22Rv1 (cell line): ENCODE measurements at regions not wholly inside any gene's neighbourhood (a gene's known extent, or its start where the extent isn't known, plus 50 kb on each side); places are given as distances from the start of the nearest gene placed in this dataset.

Experiments used
- H3K27ac ChIP-seq: fragments of 450-650 bp; 2 replicates; pipeline ENCODE4 v1.5.1; 2017
- ZFX ChIP-seq: fragments of 450-650 bp; IDR thresholded peaks from 2 replicates; pipeline ENCODE4 v1.6.1; 2017; ENCODE audit warnings: antibody characterized with exemption, borderline replicate concordance
- TF ChIP-seq, protein P1 (sequence below): fragments of 450-650 bp; IDR thresholded peaks from 2 replicates; pipeline ENCODE4 v1.5.1; 2017; ENCODE audit warnings: mild to moderate bottlenecking

DNA sequence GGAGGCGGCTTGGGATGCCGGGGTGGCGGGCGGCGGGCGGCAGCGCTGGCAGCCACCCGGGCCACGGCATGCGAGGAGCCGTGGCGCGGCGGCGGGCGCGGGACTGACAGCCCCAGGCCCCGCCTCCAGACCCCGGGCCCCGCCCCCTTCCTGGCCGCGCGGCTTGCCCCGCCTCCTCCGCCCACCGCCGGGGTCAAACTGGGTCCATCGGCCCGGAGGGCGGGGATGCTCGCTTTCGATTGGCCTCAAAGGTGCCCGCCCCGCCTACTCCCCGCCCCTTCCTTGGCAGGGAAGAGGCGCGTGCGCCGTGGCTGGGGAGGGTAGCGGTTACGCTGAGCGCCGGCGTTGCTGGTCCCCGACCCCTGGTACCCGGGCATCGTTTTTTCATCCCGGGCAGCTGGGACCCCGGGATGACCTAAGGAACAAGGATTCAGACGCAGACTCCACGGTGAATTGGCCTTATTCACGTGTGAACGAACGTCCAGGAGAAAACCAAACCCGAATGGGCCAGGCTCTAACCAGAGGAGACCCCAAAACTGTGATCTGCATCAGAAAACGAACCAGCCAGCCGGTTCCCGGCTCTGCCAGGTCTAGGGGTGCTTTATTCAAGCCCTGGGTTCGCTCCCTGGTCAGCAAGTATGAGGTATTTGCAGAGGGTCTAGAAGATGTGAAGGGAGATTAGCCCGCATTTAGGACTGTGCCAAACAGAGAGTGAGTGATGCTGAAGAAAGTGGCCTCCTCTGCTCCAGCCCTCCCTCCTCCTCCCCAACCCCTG lies 117.2 kb upstream of the GUCA2B start:
- H3K27ac ChIP-seq: no peak overlapping the region
- TF ChIP-seq, protein P1, sequence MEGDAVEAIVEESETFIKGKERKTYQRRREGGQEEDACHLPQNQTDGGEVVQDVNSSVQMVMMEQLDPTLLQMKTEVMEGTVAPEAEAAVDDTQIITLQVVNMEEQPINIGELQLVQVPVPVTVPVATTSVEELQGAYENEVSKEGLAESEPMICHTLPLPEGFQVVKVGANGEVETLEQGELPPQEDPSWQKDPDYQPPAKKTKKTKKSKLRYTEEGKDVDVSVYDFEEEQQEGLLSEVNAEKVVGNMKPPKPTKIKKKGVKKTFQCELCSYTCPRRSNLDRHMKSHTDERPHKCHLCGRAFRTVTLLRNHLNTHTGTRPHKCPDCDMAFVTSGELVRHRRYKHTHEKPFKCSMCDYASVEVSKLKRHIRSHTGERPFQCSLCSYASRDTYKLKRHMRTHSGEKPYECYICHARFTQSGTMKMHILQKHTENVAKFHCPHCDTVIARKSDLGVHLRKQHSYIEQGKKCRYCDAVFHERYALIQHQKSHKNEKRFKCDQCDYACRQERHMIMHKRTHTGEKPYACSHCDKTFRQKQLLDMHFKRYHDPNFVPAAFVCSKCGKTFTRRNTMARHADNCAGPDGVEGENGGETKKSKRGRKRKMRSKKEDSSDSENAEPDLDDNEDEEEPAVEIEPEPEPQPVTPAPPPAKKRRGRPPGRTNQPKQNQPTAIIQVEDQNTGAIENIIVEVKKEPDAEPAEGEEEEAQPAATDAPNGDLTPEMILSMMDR: peak; percentile 49
- TF ChIP-seq ZFX: no peak

DNA sequence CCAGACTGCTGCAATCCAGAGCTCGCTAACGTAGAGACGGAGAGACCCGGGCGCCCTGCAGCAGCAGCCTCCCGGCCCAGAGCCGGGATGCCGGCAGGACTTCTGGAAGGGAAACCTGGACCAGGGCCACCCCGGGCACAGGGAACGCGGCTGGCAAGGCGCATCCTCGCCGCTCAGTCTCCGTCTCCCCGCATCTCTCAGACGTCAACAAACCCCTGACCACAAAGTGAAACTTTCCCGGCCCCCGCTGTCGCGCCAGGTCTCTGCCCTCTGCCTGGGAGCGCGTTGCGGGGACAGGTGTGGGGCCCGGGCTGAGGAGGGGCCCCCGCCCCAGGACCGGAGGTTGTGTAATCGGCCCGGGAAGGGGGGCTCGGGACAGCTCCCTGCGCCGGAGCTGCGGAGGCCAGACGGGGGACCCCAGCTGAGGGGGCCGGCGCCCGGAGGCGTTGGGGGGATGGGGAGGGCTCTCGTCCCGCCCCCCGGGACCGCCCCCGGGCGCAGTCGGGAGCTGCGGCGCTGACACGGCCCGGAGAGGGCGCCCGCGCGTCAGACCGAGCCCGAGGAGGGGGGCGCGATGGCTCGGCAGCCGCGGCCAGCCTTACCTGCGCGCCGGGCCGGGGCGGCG lies 116.6 kb upstream of the HIVEP3 start:
- no peak overlapping the region for H3K27ac ChIP-seq
- no peak for TF ChIP-seq ZFX
- TF ChIP-seq, protein P1: peak; percentile 83

DNA sequence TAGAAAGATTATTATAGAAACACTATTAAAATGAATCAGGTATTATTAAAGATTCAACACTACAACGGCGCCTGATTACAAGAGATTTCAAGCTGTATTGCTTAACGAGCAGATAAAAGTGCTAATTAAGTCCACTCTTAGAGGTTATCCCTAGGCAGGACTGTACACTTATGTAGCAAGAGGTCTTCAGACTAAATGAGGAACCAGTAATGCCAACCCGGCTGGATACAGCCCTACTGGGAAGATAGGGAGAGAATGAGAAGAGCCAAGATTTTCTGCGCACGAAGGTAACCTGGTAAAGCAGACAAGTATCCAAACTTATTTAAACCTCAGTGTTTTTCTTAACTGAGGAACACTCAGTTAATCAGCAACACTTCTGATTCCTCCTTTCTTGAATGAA lies 115.7 kb upstream of the HIVEP3 start:
- TF ChIP-seq, protein P1: no peak
- no peak for TF ChIP-seq ZFX

DNA sequence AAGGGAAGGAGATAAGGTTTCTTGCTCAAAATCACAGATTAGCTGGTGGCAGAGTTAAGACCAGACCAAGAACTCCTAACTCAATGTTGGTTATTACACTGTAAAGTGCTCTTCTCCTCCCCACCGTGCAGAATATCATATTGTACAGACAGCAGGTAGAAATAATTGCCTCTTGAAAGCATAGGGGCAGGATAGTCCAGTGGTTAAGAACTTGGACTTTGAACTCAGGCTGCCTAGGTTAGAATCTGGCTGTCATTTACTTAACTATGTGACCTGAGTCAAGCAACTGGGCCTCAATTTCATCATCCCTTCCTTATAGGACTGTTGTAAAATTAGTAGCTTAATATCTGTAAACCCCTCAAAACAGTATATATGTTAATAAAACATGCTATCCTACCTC lies 114.9 kb upstream of the HIVEP3 start:
- H3K27ac ChIP-seq: no peak overlapping the region
- no peak for TF ChIP-seq ZFX
- TF ChIP-seq, protein P1: no peak

More for the DNA sequence above, 115.7 kb upstream of the HIVEP3 start:
- no peak overlapping the region for H3K27ac ChIP-seq

DNA sequence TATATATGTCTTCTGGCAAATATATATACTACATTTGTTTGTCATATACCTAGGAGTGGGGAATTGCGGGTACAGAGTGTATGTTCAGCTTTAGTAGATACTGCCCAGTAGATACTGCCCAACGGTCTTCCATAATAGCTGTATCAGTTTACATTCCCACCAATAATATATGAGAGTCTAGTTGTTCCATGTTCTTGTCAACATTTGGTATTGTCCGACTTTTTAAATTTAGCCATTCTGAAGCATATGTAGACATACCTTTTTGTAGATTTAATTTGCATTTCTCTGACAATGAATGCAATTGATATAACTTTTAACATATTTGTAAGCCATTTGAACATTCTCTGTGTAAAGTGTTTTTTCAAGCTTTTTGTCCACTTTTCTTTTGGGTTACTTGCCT lies 99.0 kb upstream of the HIVEP3 start:
- H3K27ac ChIP-seq: no peak overlapping the region
- TF ChIP-seq ZFX: no peak
- TF ChIP-seq, protein P1: no peak

DNA sequence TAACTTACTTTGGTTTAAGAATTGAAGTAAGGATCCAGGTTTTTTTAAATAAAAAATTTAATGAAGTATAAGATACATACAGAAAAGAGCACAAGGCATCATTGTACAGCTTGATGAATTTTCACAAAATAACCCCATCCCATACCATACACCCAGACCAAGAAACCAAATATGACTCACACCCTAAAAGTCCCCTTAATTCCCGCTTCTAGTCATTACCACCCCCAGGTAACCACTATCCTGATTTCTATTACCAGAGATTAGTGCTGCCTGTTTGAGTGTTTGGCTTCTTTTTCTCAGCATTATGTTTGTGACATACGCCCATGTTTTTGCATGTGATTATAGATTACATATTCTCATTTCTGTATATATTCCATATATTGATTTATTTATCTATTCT lies 98.5 kb upstream of the HIVEP3 start:
- no peak for TF ChIP-seq ZFX
- TF ChIP-seq, protein P1: no peak
- H3K27ac ChIP-seq: no peak overlapping the region

DNA sequence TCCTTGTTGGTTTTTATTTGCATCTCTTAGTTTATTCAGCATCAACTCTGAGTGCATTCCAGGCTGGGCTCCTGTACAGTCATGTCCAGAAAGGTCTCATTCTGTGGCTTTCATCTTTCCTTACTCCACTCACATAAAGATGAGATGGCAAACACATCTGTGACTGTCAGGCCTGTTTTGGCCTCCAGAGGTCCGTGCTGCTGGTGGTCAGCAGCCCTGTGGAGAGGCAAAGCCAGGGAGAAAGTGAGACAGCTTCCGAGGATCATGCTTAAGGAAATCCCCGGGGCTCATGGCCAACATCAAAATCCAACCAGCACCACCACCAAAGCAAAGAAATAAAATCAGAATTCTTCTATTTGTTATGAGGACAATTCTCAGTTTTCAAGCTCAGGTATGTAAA lies 96.1 kb upstream of the HIVEP3 start:
- TF ChIP-seq, protein P1: no peak
- no peak for TF ChIP-seq ZFX
- H3K27ac ChIP-seq: no peak overlapping the region
